HL-60 (cell line): ENCODE measurements at regions not wholly inside any gene's neighbourhood (a gene's known extent, or its start where the extent isn't known, plus 50 kb on each side); places are given as distances from the start of the nearest gene placed in this dataset.

Experiments
- DNase-seq, 2 experiments: peaks; one replicate each; pipeline ENCODE4 v3.0.0-alpha.2; 2010 to 2020; ENCODE audit warnings: low read depth in 1 of 2, low spot score in 1 of 2
- H3K27ac ChIP-seq: fragments of 250-450 bp; sonication (Bioruptor Pico); replicated peaks from 2 replicates; pipeline ENCODE4 v1.5.1; 2020; ENCODE audit warnings: mild to moderate bottlenecking, moderate library complexity
- H3K27me3 ChIP-seq: fragments of 250-450 bp; sonication (Bioruptor Pico); 2 replicates; pipeline ENCODE4 v1.5.1; 2021; ENCODE audit warnings: mild to moderate bottlenecking, moderate library complexity; ENCODE audit not compliant: insufficient read depth, poor library complexity, severe bottlenecking
- H3K4me3 ChIP-seq: replicated peaks from 2 replicates; pipeline ENCODE4 v1.5.1; 2011; ENCODE audit warnings: mild to moderate bottlenecking, control low read depth, low read length; ENCODE audit not compliant: insufficient read depth
- GABPA ChIP-seq: IDR thresholded peaks from 2 replicates; pipeline ENCODE4 v1.6.1; 2012; ENCODE audit warnings: low read depth
- POLR2AphosphoS5 ChIP-seq: IDR thresholded peaks from 2 replicates; pipeline ENCODE4 v1.6.1; 2012; ENCODE audit warnings: low read depth
- SPI1 ChIP-seq: IDR thresholded peaks from 2 replicates; pipeline ENCODE4 v1.6.1; 2012; ENCODE audit warnings: low read depth, mild to moderate bottlenecking, borderline replicate concordance
- TF ChIP-seq, protein P1 (sequence below): IDR thresholded peaks from one replicate; pipeline ENCODE4 v1.5.1; 2011; ENCODE audit warnings: low read length, control low read depth, inconsistent platforms; ENCODE audit not compliant: insufficient read depth
- TF ChIP-seq, protein P2 (sequence below): IDR thresholded peaks from 2 replicates; pipeline ENCODE4 v1.6.1; 2012; ENCODE audit warnings: low read depth; ENCODE audit not compliant: insufficient replicate concordance

DNA sequence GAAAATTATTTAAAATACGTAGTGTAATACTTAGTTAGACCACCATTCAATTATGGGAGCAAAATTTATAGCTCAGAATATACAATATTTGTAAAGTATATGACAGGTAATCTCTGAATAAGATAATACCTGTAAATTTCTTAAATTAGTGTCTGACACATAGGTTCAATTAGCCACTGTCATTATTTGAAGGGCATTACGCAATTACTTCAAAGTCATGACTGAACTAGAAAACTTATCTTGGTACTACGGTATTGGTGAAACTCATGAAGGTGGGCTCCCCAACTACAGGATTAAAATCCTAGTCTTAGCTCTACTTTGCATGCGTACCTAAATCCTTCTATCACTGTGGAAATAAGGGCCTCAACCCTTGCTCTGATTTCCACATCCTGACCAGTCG lies 860.7 kb downstream of the PCDH19 start:
- H3K4me3 ChIP-seq: no peak overlapping the region
- H3K27me3 ChIP-seq: no peaks in the 10 kb centered on the region
- no peak for TF ChIP-seq POLR2AphosphoS5
- no peak for TF ChIP-seq GABPA
- TF ChIP-seq, protein P1, sequence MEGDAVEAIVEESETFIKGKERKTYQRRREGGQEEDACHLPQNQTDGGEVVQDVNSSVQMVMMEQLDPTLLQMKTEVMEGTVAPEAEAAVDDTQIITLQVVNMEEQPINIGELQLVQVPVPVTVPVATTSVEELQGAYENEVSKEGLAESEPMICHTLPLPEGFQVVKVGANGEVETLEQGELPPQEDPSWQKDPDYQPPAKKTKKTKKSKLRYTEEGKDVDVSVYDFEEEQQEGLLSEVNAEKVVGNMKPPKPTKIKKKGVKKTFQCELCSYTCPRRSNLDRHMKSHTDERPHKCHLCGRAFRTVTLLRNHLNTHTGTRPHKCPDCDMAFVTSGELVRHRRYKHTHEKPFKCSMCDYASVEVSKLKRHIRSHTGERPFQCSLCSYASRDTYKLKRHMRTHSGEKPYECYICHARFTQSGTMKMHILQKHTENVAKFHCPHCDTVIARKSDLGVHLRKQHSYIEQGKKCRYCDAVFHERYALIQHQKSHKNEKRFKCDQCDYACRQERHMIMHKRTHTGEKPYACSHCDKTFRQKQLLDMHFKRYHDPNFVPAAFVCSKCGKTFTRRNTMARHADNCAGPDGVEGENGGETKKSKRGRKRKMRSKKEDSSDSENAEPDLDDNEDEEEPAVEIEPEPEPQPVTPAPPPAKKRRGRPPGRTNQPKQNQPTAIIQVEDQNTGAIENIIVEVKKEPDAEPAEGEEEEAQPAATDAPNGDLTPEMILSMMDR: no peak
- TF ChIP-seq, protein P2, sequence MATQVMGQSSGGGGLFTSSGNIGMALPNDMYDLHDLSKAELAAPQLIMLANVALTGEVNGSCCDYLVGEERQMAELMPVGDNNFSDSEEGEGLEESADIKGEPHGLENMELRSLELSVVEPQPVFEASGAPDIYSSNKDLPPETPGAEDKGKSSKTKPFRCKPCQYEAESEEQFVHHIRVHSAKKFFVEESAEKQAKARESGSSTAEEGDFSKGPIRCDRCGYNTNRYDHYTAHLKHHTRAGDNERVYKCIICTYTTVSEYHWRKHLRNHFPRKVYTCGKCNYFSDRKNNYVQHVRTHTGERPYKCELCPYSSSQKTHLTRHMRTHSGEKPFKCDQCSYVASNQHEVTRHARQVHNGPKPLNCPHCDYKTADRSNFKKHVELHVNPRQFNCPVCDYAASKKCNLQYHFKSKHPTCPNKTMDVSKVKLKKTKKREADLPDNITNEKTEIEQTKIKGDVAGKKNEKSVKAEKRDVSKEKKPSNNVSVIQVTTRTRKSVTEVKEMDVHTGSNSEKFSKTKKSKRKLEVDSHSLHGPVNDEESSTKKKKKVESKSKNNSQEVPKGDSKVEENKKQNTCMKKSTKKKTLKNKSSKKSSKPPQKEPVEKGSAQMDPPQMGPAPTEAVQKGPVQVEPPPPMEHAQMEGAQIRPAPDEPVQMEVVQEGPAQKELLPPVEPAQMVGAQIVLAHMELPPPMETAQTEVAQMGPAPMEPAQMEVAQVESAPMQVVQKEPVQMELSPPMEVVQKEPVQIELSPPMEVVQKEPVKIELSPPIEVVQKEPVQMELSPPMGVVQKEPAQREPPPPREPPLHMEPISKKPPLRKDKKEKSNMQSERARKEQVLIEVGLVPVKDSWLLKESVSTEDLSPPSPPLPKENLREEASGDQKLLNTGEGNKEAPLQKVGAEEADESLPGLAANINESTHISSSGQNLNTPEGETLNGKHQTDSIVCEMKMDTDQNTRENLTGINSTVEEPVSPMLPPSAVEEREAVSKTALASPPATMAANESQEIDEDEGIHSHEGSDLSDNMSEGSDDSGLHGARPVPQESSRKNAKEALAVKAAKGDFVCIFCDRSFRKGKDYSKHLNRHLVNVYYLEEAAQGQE: no peak
- no peak for DNase-seq
- H3K27ac ChIP-seq: no peak overlapping the region

DNA sequence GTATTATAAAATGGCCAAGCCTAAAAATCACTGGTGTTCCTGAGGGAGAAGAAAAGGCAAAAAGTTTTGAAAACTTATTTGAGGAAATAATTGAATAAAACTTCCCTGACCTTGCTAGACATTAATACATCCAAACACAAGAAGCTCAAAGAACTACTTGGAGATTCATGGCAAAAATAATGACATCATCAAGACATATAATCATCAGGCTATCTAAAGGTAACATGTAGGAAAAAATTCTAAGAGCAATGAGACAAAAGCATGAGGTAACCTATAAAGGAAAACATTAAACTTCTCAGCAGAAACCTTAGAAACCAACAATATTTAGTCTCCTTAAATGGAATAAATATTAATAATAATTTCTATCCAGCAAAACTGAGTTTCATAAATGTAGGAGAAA lies 887.6 kb downstream of the PCDH19 start:
- H3K27ac ChIP-seq: no peak overlapping the region
- TF ChIP-seq, protein P2: no peak
- TF ChIP-seq POLR2AphosphoS5 (no peak), SPI1 (no peak), GABPA (no peak)
- TF ChIP-seq, protein P1: no peak
- H3K27me3 ChIP-seq: no peaks in the 10 kb centered on the region
- no peak overlapping the region for H3K4me3 ChIP-seq
- DNase-seq: no peak

DNA sequence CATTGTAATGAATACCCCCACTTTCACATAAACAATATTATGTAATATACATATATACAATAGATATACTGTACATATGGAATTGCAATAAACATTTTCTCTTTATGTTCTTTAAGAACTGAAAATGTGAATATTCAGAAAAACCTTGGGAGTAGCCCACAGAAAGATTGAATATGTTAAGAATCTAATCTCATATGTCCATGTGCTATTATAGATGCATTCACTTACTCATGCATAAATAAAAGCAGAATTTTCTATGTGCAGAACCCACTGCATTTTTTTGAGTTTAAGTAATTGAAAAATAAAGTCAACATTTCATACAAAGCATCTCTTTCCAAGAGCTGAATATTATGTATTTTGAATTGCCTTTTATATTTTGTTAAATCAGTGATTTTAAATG lies 902.3 kb downstream of the PCDH19 start:
- DNase-seq: no peak
- TF ChIP-seq POLR2AphosphoS5 (no peak), SPI1 (no peak)
- H3K27me3 ChIP-seq: no peaks in the 10 kb centered on the region
- no peak overlapping the region for H3K4me3 ChIP-seq
- no peak overlapping the region for H3K27ac ChIP-seq

DNA sequence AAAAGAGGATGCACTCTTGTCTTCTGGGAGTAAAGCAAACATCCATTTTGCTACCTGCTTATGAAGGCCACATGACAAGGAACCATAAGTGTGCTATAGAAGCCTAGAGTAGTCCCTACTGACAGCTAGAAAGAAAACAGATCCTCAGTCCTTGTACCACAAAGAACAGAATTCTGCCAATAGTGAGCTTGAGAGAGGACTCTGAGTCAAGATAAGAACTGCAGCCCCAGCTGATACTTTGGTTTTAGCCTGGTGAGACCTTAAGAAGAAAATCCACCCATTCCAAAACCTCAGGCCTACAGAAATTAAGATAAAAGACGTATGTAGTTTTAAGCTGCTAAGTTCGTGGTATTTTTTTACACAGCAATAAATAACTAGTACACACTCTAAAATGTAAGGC lies 914.6 kb downstream of the PCDH19 start:
- no peak for DNase-seq
- TF ChIP-seq GABPA: no peak
- TF ChIP-seq, protein P2: no peak
- TF ChIP-seq, protein P1: no peak
- TF ChIP-seq SPI1: no peak
- no peak for TF ChIP-seq POLR2AphosphoS5
- H3K27me3 ChIP-seq: no peaks in the 10 kb centered on the region

More for the DNA sequence above, 914.6 kb downstream of the PCDH19 start:
- Histone ChIP-seq H3K4me3 (no peak overlapping the region), H3K27ac (no peak overlapping the region)
